Keratinocyte (primary cell): ENCODE measurements at regions not wholly inside any gene's neighbourhood (a gene's known extent, or its start where the extent isn't known, plus 50 kb on each side); places are given as distances from the start of the nearest gene placed in this dataset.
"Not testable (repeated sequence)": the region's sequence is repeated elsewhere in the genome, so short reads cannot be mapped to it uniquely, and the experiment has no call there.

Experiments
- EZH2 ChIP-seq: IDR thresholded peaks from one replicate; pipeline ENCODE4 v1.6.1; 2012; ENCODE audit warnings: inconsistent platforms, mild to moderate bottlenecking, low read length, moderate library complexity
- TF ChIP-seq, protein P1 (sequence below), 3 experiments: IDR thresholded peaks in 1 of 3; conservative IDR thresholded peaks in 1 of 3; optimal IDR thresholded peaks in 1 of 3; 2 replicates in 2 of 3; 3 replicates in 1 of 3; pipeline versions ENCODE3 to v1.5.1; 2011; ENCODE audit warnings: low read length in 3 of 3, mild to moderate bottlenecking in 3 of 3, moderate library complexity in 2 of 3, control low read depth in 1 of 3, inconsistent platforms in 1 of 3; ENCODE audit not compliant: insufficient read depth in 2 of 3; ENCODE audit errors: extremely low read depth in 1 of 3

DNA sequence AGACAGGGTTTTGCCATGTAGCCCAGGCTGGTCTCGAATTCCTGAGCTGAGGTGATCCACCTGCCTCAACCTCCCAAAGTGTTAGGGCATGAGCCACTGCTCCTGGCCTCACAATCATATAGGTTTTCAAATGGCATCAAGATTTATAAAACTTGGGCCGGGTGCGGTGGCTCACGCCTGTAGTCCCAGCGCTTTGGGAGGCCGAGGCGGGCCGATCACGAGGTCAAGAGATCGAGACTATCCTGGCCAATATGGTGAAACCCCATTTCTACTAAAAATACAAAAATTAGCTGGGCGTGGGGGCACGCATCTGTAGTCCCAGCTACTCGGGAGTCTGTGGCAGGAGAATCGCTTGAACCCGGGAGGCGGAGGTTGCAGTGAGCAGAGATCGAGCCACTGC is 123.8 kb downstream of the OR2B2 start:
- TF ChIP-seq, protein P1, sequence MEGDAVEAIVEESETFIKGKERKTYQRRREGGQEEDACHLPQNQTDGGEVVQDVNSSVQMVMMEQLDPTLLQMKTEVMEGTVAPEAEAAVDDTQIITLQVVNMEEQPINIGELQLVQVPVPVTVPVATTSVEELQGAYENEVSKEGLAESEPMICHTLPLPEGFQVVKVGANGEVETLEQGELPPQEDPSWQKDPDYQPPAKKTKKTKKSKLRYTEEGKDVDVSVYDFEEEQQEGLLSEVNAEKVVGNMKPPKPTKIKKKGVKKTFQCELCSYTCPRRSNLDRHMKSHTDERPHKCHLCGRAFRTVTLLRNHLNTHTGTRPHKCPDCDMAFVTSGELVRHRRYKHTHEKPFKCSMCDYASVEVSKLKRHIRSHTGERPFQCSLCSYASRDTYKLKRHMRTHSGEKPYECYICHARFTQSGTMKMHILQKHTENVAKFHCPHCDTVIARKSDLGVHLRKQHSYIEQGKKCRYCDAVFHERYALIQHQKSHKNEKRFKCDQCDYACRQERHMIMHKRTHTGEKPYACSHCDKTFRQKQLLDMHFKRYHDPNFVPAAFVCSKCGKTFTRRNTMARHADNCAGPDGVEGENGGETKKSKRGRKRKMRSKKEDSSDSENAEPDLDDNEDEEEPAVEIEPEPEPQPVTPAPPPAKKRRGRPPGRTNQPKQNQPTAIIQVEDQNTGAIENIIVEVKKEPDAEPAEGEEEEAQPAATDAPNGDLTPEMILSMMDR (optimal IDR thresholded peaks at IDR 0.05 in 1 of 3, IDR thresholded peaks at IDR 0.05 in 1 of 3, conservative IDR thresholded peaks at IDR 0.05 in 1 of 3; ENCODE audit: extremely low read depth in 1 of 3, insufficient read depth in 2 of 3, low read length in 3 of 3): not testable (repeated sequence)
- TF ChIP-seq EZH2: not testable (repeated sequence)
